ENCODE measurements at regions not wholly inside any gene's neighbourhood (a gene's known extent, or its start where the extent isn't known, plus 50 kb on each side); places are given as distances from the start of the nearest gene placed in this dataset.
"Not testable (repeated sequence)": the region's sequence is repeated elsewhere in the genome, so short reads cannot be mapped to it uniquely, and the experiment has no call there.

GRCh38 chr13:52565324-52565723 is 76.9 kb upstream of the HNRNPA1L2 start:
- DNase-seq: not testable (repeated sequence)

GRCh38 chr13:52569904-52570602 is 72.2 kb upstream of the HNRNPA1L2 start:
- DNase-seq: peak; percentile 22

GRCh38 chr13:52571163-52571562 is 71.1 kb upstream of the HNRNPA1L2 start:
- not testable (repeated sequence) for DNase-seq

- DNase-seq: not testable (repeated sequence)
Observed at GRCh38 chr13:52582962-52583361, 59.3 kb upstream of the HNRNPA1L2 start.
